ENCODE measurements at regions not wholly inside any gene's neighbourhood (a gene's known extent, or its start where the extent isn't known, plus 50 kb on each side); places are given as distances from the start of the nearest gene placed in this dataset.

- Histone ChIP-seq H3K27me3 (ENCODE audit: insufficient read depth, low read length) (no peaks in the 10 kb centered on the region), H3K79me1 (ENCODE audit: insufficient read depth, low read depth, low read length, poor library complexity, severe bottlenecking) (no peaks in the 10 kb centered on the region), H4K8ac (replicated peaks; ENCODE audit: insufficient read length, low read depth, low read length) (no peak overlapping the region), H3K27ac (ENCODE audit: insufficient read length, low read depth, low read length) (no peak overlapping the region), H3K56ac (ENCODE audit: insufficient read length, low read depth, low read length) (no peak overlapping the region), H2BK20ac (ENCODE audit: low read depth, low read length, poor library complexity, severe bottlenecking) (no peak overlapping the region), H2BK15ac (ENCODE audit: low read depth, low read length) (no peak overlapping the region), H2AK5ac (ENCODE audit: insufficient read length, low read length) (no peak overlapping the region), H2BK120ac (ENCODE audit: low read depth, low read length, poor library complexity, severe bottlenecking) (no peak overlapping the region), H3K4ac (ENCODE audit: low read depth, low read length) (no peak overlapping the region), H4K20me1 (ENCODE audit: control insufficient read depth, insufficient read depth, insufficient read length) (no peaks in the 10 kb centered on the region), H2AFZ (ENCODE audit: low read length) (no peak overlapping the region), H4K91ac (ENCODE audit: insufficient read length, low read depth, low read length) (no peak overlapping the region), H2BK5ac (ENCODE audit: insufficient read length, low read length) (no peak overlapping the region), H3K9ac (ENCODE audit: extremely low read depth, insufficient read length, low read length) (no peak overlapping the region), H2BK12ac (ENCODE audit: insufficient read length, low read depth, low read length) (no peak overlapping the region), H3K9me3 (ENCODE audit: control insufficient read depth, low read depth, low read length) (no peaks in the 10 kb centered on the region), H3K18ac (ENCODE audit: insufficient read length, low read depth, low read length) (no peak overlapping the region), H3K4me1 (ENCODE audit: insufficient read depth, low read length) (no peaks in the 10 kb centered on the region), H3K23ac (ENCODE audit: insufficient read length, low read depth, low read length) (no peak overlapping the region), H3T11ph (ENCODE audit: low read length) (no peak overlapping the region), H4K5ac (ENCODE audit: insufficient read length, low read depth, low read length) (no peak overlapping the region), H3K23me2 (ENCODE audit: insufficient read length, low read depth, low read length, poor library complexity, severe bottlenecking) (no peaks in the 10 kb centered on the region), H3K79me2 (ENCODE audit: insufficient read depth, low read length) (no peaks in the 10 kb centered on the region), H3K14ac (ENCODE audit: insufficient read depth, low read length) (no peak overlapping the region), H3K4me2 (ENCODE audit: insufficient read depth, insufficient read length, low read length) (no peak overlapping the region)
- Mint-ChIP-seq H3K27me3 (ENCODE audit: low read depth) (no peaks in the 10 kb centered on the region), H3K36me3 (ENCODE audit: insufficient read depth in 1 of 3, low read depth in 3 of 3) (peaks cover 0 to 5% (median 1%) of the 10 kb centered on the region in 3 experiments; a peak in 4 of 7 replicates), H3K27ac (no peak overlapping the region), H3K4me3 (no peak overlapping the region), H3K9me3 (peaks cover 0 to 5% of the 10 kb centered on the region in 2 experiments; a peak in 3 of 5 replicates), H3K4me1 (peaks cover 6 to 10% of the 10 kb centered on the region in 2 experiments; a peak in 3 of 4 replicates)
- TF ChIP-seq CTCF (conservative IDR thresholded peaks at IDR 0.05), result no peak
- no CpG with 5 or more reads among the region's 2 CpGs for WGBS (ENCODE audit: extremely low coverage, insufficient read length, low lambda C conversion rate)
- DNase-seq, result no peak
Observed at GRCh38 chr3:162525066-162525742, 1028.6 kb downstream of the OTOL1 start.

Measured in H9 (cell line).